GM19023 (cell line): ENCODE measurements at regions not wholly inside any gene's neighbourhood (a gene's known extent, or its start where the extent isn't known, plus 50 kb on each side); places are given as distances from the start of the nearest gene placed in this dataset.

Experiments
- ATAC-seq: cut with Tn5 transposase; IDR thresholded peaks from one replicate; pipeline ENCODE4 v1.9.1; 2021; ENCODE audit warnings: mild to moderate bottlenecking, moderate library complexity; ENCODE audit not compliant: unreplicated experiment

GRCh38 chr7:124515106-124515830, 250.3 kb downstream of the GPR37 start:
- no peak for ATAC-seq

- no peak for ATAC-seq
These were observed 251.1 kb downstream of the GPR37 start for GRCh38 chr7:124514471-124514870.

- no peak for ATAC-seq
These were observed 268.4 kb downstream of the GPR37 start for GRCh38 chr7:124497176-124497575.

- ATAC-seq, result no peak
These were observed 275.7 kb downstream of the GPR37 start for GRCh38 chr7:124489925-124490324.

GRCh38 chr7:124489082-124489819, 276.3 kb downstream of the GPR37 start:
- ATAC-seq, result no peak

GRCh38 chr7:124482229-124482628, 283.4 kb downstream of the GPR37 start:
- ATAC-seq, result no peak

- ATAC-seq, result no peak
These were observed 284.7 kb downstream of the GPR37 start for GRCh38 chr7:124480821-124481290.

- ATAC-seq, result no peak
These were observed 285.4 kb downstream of the GPR37 start for GRCh38 chr7:124480036-124480820.

- ATAC-seq, result no peak
These were observed 303.3 kb downstream of the GPR37 start for GRCh38 chr7:124462249-124462648.

- no peak for ATAC-seq
These were observed 305.0 kb downstream of the GPR37 start for GRCh38 chr7:124460555-124460954.

- ATAC-seq, result no peak
These were observed 305.5 kb downstream of the GPR37 start for GRCh38 chr7:124460056-124460450.

- ATAC-seq, result no peak
These were observed 306.2 kb downstream of the GPR37 start for GRCh38 chr7:124459101-124460055.

- ATAC-seq, result no peak
These were observed 307.8 kb downstream of the GPR37 start for GRCh38 chr7:124457841-124458240.

- no peak for ATAC-seq
These were observed 309.3 kb downstream of the GPR37 start for GRCh38 chr7:124456286-124456685.

- ATAC-seq, result no peak
These were observed 313.4 kb downstream of the GPR37 start for GRCh38 chr7:124452186-124452585.

- no peak for ATAC-seq
These were observed 315.7 kb downstream of the GPR37 start for GRCh38 chr7:124449896-124450295.

GRCh38 chr7:124444696-124445480, 320.7 kb downstream of the GPR37 start:
- ATAC-seq, result no peak

- ATAC-seq, result no peak
These were observed 321.8 kb downstream of the GPR37 start for GRCh38 chr7:124443762-124444161.

GRCh38 chr7:124440081-124440480, 325.5 kb downstream of the GPR37 start:
- ATAC-seq, result no peak
